LNCAP (cell line): ENCODE measurements at regions not wholly inside any gene's neighbourhood (a gene's known extent, or its start where the extent isn't known, plus 50 kb on each side); places are given as distances from the start of the nearest gene placed in this dataset.

Experiments used
- TF ChIP-seq, protein P1 (sequence below): fragments of 450-650 bp; IDR thresholded peaks from 2 replicates; pipeline ENCODE4 v1.5.1; 2017; ENCODE audit warnings: mild to moderate bottlenecking

DNA sequence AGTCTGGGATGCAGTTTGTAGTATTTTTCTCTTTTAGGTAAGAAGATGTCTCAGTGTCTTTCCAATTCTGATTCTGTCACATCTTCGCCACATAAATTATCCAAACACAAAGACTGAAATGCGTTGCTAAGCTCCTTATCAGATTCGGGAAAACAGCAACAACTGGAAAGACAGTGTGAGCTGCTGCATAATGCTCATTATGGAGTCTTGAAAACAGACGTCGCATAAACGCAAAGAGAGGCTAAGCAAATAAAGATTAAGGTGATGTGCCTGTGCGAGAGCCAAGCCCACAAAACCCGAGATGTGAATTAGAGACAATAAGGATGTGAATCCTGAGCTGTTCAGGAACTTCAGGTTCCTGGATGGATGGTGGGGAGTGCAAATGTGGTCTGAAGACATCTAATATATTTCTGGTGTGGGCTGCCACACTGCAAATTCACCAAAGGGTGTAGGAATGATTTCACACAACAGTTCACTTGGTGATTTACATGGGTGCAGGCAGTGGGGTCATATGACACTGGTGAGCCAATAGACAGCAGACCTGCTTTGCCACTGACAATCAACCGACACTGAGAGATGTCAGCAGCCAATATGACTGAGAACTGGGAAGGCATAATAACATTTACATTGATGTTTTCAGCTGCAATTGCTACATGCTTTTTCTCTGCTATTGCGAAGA, 195.8 kb downstream of the MTX2 start:
- TF ChIP-seq, protein P1, sequence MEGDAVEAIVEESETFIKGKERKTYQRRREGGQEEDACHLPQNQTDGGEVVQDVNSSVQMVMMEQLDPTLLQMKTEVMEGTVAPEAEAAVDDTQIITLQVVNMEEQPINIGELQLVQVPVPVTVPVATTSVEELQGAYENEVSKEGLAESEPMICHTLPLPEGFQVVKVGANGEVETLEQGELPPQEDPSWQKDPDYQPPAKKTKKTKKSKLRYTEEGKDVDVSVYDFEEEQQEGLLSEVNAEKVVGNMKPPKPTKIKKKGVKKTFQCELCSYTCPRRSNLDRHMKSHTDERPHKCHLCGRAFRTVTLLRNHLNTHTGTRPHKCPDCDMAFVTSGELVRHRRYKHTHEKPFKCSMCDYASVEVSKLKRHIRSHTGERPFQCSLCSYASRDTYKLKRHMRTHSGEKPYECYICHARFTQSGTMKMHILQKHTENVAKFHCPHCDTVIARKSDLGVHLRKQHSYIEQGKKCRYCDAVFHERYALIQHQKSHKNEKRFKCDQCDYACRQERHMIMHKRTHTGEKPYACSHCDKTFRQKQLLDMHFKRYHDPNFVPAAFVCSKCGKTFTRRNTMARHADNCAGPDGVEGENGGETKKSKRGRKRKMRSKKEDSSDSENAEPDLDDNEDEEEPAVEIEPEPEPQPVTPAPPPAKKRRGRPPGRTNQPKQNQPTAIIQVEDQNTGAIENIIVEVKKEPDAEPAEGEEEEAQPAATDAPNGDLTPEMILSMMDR: no peak

DNA sequence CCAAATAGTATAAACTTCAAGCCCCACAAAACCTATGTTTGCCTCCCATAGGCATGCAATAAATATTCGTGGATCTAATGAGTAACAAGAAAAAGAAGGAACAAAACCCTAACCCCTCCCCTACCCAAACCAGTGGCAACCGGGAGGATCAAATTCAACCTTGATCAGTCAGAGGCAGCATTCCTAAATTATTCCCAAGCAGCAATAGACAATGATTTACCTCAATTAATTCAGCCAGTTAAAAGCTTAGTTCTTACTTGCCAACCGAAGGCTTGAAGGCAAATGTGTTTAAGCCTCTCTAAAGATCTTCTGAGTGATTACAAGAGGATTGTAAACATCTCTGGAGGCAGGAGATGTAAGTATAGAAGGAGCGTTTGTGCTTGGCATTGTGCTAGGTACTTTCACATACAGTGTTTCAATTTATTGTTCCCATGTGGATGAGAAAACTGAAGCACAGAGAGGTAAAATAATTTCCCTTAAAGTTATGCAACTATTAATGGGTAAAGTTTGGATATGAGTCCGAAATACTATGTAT, 197.7 kb downstream of the MTX2 start:
- TF ChIP-seq, protein P1: no peak

DNA sequence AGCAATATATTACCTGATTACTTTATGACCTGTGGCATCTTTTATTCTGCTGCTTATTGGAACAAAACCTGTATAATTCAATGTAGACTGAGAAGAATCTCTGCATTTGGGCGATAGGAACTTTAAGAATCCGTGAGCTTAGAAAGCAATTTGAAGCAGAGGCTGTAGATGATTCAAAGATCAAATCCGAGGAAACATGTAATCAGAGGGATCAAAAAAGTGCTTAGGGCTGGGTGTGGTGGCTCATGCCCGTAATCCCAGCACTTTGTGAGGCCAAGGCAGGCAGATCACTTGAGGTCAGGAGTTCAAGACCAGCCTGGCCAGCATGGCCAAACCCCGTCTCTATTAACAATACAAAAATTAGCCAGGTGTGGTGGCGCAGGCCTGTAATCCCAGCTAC, 198.4 kb downstream of the MTX2 start:
- TF ChIP-seq, protein P1: no peak

DNA sequence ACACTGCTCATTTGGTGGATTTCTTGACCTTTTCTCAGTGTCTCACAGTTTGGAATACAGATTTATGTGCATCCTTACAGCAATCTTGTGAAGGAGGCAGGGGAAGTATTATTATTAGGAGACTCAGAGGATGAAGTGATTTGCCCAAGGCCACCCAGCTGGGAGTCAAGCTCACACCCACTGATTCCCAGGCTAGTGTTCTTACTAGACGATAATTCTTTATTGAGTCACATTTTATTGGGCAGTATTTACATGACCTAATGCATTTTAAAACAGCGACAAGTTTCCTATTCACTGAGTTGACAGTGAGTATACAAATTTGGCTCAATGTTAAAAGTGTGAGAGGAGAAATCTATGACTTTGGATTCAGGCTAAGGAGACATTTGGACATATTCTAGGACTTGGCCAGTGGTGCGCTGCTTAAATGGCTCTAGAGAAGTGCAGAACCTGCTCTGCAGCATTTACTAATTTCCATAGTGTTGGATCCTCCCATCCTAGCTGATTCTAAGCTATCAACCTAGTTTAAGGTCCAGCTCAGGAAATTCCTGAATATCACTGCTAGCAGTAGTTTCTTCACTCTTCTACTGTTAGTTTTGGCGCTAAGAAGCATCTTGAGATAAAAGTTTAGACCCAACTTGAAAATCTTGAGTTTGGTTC, 199.3 kb downstream of the MTX2 start:
- TF ChIP-seq, protein P1: no peak

DNA sequence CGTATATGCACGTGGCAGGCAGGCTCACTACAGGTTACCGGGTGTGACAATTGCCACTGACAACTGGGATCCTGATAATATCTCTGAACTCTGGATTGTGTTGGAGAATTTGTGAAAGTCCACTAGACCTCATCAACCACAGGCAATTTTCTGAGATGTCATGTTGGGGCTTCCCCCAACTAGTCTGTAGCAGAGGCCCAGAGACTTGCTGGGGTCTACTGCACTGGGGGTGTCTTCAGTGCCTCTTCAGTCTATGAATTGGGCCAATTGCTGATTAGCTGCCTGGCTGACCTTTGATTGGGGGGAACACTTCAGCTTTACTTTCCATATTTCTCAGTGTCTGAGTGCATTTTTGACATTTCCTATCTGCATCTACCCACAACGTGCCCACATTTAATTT, 201.5 kb downstream of the MTX2 start:
- TF ChIP-seq, protein P1: no peak

DNA sequence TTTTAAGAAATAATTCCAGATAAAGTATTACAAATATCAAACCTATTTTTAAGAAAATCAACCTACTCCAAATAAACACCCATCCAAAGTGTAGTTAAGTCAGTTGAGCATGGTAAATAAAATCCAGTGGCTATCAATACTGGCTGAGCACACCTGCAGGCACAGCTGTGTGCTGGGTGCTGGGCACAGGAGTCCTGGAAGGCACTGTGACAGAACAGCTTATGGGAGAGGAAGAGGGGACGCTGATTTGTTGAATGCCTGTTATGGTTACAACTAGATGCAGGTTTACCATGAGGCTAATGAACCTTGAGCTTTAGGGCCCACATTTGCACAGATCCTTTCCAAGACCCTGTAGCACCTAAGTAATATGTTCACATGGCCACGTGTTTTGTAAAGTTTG, 202.7 kb downstream of the MTX2 start:
- TF ChIP-seq, protein P1: no peak

DNA sequence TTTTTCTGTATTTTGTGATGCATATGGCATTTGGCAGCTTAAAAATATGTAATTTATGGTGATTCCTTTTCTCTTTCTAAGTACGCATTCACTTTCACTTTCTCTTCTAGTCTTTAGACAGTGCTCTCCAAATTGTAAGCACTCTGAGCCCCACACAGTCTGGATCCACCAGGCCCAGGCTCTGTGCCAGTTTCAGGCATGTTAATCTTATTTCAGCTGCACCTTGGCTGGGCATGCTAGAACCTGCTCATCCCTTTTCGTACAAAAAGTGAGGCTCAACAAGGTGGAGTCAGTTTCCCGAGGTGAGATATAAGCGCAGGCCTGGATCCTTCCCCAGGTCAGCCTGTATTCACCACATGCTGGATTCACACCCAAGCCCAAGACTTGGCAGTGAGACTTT, 203.9 kb downstream of the MTX2 start:
- TF ChIP-seq, protein P1: no peak
